Muscle of back (tissue), 3 donors: ENCODE measurements at regions not wholly inside any gene's neighbourhood (a gene's known extent, or its start where the extent isn't known, plus 50 kb on each side); places are given as distances from the start of the nearest gene placed in this dataset.
A peak's percentile ranks its signal among the peaks of the same experiment; 100 is the strongest.

Experiments used
- DNase-seq, 3 donors: peaks; one replicate each; pipeline versions ENCODE4 v3.0.0 to v3.0.0-alpha.2; 2013

GRCh38 chr6:164917211-164917610 lies 392.2 kb downstream of the C6orf118 start:
- no peak for DNase-seq

- no peak for DNase-seq
Observed at GRCh38 chr6:164916087-164916486, 393.3 kb downstream of the C6orf118 start.

GRCh38 chr6:164911873-164912580 lies 397.4 kb downstream of the C6orf118 start:
- DNase-seq, result peak; percentile 51 to 73 (median 56)

GRCh38 chr6:164911151-164911550 lies 398.3 kb downstream of the C6orf118 start:
- DNase-seq, result no peak

GRCh38 chr6:164906766-164907165 lies 402.6 kb downstream of the C6orf118 start:
- DNase-seq, result no peak

GRCh38 chr6:164905311-164905710 lies 404.1 kb downstream of the C6orf118 start:
- no peak for DNase-seq

GRCh38 chr6:164898412-164898811 lies 411.0 kb downstream of the C6orf118 start:
- DNase-seq, result no peak

- DNase-seq, result no peak
Observed at GRCh38 chr6:164897523-164898235, 411.7 kb downstream of the C6orf118 start.

GRCh38 chr6:164889980-164890379 lies 419.4 kb downstream of the C6orf118 start:
- no peak for DNase-seq

GRCh38 chr6:164887660-164888059 lies 421.7 kb downstream of the C6orf118 start:
- no peak for DNase-seq

GRCh38 chr6:164882236-164882635 lies 427.2 kb downstream of the C6orf118 start:
- no peak for DNase-seq

GRCh38 chr6:164871783-164872182 lies 437.6 kb downstream of the C6orf118 start:
- DNase-seq, result no peak

- DNase-seq, result no peak
Observed at GRCh38 chr6:164870164-164870563, 439.2 kb downstream of the C6orf118 start.

- no peak for DNase-seq
Observed at GRCh38 chr6:164861967-164862366, 447.4 kb downstream of the C6orf118 start.

GRCh38 chr6:164859816-164860215 lies 449.6 kb downstream of the C6orf118 start:
- no peak for DNase-seq

GRCh38 chr6:164856138-164856537 lies 453.3 kb downstream of the C6orf118 start:
- no peak for DNase-seq

- DNase-seq, result no peak
Observed at GRCh38 chr6:164855281-164855680, 454.1 kb downstream of the C6orf118 start.

GRCh38 chr6:164854526-164854925 lies 454.9 kb downstream of the C6orf118 start:
- no peak for DNase-seq

- no peak for DNase-seq
Observed at GRCh38 chr6:164845773-164846172, 463.6 kb downstream of the C6orf118 start.

- no peak for DNase-seq
Observed at GRCh38 chr6:164842085-164842484, 467.3 kb downstream of the C6orf118 start.

GRCh38 chr6:164838068-164838615 lies 471.3 kb downstream of the C6orf118 start:
- DNase-seq, result no peak

GRCh38 chr6:164836486-164836885 lies 472.9 kb downstream of the C6orf118 start:
- DNase-seq, result no peak

- DNase-seq, result no peak
Observed at GRCh38 chr6:164832410-164832809, 477.0 kb downstream of the C6orf118 start.
